ENCODE measurements at regions not wholly inside any gene's neighbourhood (a gene's known extent, or its start where the extent isn't known, plus 50 kb on each side); places are given as distances from the start of the nearest gene placed in this dataset.

GRCh38 chr10:44243851-44244510 is 140.9 kb downstream of the CXCL12 start:
- no peak for DNase-seq (ENCODE audit: low spot score)

DNA sequence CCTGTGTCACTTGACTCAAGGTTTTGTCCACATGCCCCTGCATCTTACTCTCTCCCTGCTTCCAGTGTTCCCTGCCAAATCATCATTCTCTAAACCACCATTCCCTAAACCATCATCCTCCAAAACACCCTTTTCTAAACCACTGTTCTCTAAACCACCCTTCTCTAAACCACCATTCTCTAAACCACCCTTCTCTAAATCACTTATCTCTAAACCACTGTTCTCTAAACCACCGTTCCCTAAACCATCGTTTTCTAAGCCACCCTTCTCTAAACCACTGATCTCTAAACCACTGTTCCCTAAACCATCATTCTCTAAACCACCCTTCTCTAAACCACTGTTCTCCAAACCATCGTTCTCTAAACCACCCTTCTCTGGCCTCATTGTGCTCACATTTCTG is 142.1 kb downstream of the CXCL12 start:
- peak; percentile 21 for DNase-seq (ENCODE audit: low spot score)

- no peak for DNase-seq (ENCODE audit: low spot score)
Measured at GRCh38 chr10:44242091-44242490, 142.8 kb downstream of the CXCL12 start.

DNA sequence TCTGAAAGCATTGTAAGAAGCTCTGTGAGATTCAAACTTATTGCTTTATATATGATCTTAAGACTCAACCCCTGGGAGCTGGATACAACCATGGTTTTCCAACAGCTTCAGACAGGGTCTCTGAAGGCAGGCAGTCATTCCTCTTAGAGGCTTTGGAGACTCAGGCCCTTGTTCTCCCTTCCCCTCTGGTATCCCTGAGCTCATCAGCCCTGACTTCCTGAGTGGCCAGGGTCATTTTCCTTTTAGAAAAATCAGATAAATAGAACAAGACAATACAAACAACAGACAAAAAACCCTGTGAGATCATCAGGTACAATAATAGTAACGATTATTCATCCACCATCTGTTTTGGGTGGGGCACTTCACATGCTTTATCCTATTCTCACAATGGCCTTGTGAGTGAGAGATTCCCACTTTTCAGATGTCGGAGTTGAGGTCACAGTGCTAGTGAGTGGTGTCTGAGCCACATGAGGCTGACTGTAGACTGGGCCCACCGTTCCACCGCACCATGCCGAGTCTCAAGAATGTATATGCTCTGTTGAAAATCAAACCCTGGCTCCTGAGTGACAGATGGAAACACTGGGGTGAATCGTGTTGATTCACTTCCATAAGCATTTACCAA is 144.2 kb downstream of the CXCL12 start:
- no peak for DNase-seq (ENCODE audit: low spot score)

GRCh38 chr10:44238212-44238611 is 146.7 kb downstream of the CXCL12 start:
- no peak for DNase-seq (ENCODE audit: low spot score)

GRCh38 chr10:44237364-44238049 is 147.4 kb downstream of the CXCL12 start:
- DNase-seq (ENCODE audit: low spot score), result no peak

GRCh38 chr10:44235363-44235762 is 149.5 kb downstream of the CXCL12 start:
- DNase-seq (ENCODE audit: low spot score), result no peak

DNA sequence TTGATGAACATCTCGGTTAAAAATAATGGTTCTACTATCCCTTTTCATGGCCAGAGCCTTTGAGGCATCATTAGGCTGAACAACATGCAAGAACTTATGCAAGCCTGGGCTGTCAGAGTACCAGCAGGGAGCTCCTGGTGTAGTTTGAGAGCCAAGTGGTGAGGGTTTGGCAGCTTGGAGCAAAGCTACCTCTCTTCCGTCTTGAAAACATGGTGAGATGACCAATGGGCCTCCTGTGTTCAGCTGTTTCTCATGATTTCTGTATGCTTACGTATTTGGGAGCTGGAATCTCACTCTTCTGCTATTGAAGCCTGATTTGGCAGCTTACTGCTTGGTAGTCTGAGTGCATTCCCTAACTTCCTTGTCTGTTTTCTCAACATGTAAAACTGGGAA is 150.4 kb downstream of the CXCL12 start:
- no peak for DNase-seq (ENCODE audit: low spot score)

DNA sequence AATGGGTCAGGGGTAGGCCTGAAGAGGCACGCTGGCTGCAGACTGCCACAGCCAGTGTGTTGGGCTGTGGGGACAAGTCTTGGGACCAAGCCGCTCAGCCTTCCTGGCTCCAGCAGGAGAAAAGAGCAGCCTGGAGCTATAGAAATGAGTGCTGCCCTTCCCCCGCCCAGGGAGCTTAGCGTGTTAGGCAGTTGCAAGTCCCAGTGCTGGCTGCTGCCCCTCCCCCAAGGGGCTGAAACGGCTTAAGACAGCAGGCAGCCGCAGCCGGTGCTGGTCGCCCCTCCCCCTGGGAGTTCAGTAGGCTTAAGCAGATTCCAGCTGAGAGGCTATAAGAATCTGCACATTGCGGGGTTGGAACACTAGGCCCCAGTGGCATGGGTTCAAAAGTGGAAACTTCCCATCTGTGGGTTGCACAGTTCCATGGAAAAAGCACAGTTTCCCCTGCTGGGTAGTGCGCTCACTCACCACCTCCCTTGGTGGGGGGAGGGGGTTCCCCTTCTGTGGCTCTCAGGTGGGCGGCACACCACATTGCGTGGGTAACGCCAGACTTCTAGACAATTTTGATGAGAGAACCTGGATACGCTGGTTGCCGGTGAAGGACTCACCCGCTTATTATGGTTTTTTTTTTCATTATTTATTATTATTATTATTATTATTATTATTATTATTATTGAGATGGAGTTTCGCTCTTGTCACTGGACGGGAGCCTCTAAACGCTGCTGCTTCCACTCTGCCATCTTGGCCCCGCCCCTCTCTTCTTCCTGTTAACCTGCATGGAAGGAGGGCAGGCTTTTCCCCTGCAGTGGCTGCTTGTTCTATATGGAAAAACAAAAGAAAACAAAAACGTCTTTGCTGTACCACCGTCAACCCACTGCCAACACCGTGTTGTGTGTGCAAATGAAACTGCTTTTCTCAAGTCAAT is 151.1 kb downstream of the CXCL12 start:
- DNase-seq (ENCODE audit: low spot score), result no peak

- DNase-seq (ENCODE audit: low spot score), result no peak
Measured at GRCh38 chr10:44217274-44217820, 167.6 kb downstream of the CXCL12 start.

GRCh38 chr10:44216073-44216472 is 168.8 kb downstream of the CXCL12 start:
- no peak for DNase-seq (ENCODE audit: low spot score)

- no peak for DNase-seq (ENCODE audit: low spot score)
Measured at GRCh38 chr10:44209811-44210210, 175.1 kb downstream of the CXCL12 start.

DNA sequence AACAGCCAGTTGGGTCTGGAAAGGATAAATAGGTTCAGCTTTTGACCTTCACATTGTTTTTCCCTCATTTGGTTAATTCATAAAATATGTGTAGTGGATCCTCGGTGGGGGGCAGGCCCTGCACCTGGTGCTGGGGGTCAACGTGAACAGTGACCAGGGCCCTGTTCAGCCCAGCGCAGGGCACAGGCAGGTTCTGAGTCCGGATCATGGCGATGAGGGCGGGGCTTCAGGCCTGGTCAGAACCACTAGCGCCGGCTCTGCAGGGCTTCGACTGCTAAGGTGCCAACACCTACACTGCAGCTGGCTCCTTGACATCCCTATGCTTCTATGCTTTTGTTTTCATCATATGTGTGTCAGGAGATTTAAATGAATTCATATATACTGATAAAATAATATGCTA is 177.7 kb downstream of the CXCL12 start:
- DNase-seq (ENCODE audit: low spot score), result no peak

- no peak for DNase-seq (ENCODE audit: low spot score)
Measured at GRCh38 chr10:44206127-44206818, 178.6 kb downstream of the CXCL12 start.

- no peak for DNase-seq (ENCODE audit: low spot score)
Measured at GRCh38 chr10:44205067-44205466, 179.8 kb downstream of the CXCL12 start.

- no peak for DNase-seq (ENCODE audit: low spot score)
Measured at GRCh38 chr10:44203535-44203934, 181.4 kb downstream of the CXCL12 start.

DNA sequence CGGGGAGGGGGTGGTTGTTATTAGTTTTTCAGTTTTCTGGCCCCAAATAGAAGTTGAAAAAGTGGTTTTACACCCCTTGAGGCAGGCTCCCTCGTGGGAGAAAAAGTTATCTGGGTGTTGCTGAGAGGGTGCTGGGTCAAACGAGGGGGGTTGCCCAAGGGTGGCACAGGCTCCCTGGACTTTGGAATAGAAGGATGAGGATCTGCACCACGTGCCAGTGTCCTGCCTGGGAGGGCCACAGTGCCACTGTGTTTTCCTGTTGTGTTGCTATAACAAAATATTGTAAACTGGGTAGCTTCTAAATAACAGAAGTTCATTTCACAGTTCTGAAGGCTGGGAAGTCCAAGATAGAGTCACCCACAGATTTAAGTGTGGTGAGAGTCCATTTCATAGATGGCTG is 181.9 kb downstream of the CXCL12 start:
- DNase-seq (ENCODE audit: low spot score), result no peak

DNA sequence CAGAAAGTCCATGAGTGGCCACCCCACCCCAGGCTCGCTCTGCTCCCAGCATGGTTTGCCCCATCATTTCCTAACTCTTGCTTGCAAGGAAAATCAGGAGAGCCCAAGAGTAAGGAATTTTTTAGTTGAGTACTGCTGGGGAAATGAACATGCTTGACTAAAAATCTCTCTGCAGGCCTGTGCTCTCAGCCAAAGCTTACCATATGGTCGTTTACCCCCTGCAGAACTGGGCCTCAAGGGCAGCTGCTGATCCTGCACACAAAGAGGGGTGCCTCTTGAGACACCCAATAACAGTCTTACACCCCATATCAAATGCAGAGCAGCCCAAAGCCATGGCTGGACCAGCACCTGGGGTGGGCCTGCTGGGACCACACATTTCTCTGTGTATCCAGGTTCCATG is 183.2 kb downstream of the CXCL12 start:
- DNase-seq (ENCODE audit: low spot score), result no peak

GRCh38 chr10:44201011-44201410 is 183.9 kb downstream of the CXCL12 start:
- DNase-seq (ENCODE audit: low spot score), result no peak

DNA sequence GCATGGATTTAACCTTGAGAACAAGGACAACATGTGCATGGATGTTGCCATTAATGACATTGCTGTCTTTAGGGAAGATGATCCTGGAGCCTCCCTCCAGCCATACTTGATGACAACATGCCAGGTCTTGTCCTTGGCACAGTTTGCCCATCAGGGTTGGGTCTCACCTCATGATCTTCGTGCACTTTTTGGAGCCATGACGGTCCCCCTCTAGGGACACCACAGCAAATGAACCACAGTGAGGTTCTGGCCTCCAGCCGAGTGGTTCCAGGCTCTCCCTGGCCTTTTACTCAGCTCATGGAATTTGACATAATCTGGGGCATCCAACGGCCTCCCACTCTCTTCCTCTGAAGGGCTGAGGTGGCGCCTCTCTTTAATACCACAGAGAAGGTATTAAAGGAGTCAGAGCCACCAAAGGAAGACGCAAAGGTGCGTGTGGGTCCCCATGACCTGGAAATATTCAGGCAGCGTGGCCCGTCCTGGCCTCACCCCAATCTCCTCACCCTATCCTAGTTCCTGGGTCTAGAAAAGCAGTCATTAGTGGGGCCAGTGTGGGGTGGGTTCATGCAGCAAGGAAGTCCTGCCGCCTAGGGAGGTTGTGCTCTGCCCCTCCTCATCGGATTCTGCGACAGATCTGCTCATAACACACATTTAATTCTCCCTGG is 184.8 kb downstream of the CXCL12 start:
- DNase-seq (ENCODE audit: low spot score), result no peak

- DNase-seq (ENCODE audit: low spot score), result no peak
Measured at GRCh38 chr10:44199267-44199666, 185.6 kb downstream of the CXCL12 start.

Measured in H4 (cell line).